ENCODE measurements at regions not wholly inside any gene's neighbourhood (a gene's known extent, or its start where the extent isn't known, plus 50 kb on each side); places are given as distances from the start of the nearest gene placed in this dataset.

DNA sequence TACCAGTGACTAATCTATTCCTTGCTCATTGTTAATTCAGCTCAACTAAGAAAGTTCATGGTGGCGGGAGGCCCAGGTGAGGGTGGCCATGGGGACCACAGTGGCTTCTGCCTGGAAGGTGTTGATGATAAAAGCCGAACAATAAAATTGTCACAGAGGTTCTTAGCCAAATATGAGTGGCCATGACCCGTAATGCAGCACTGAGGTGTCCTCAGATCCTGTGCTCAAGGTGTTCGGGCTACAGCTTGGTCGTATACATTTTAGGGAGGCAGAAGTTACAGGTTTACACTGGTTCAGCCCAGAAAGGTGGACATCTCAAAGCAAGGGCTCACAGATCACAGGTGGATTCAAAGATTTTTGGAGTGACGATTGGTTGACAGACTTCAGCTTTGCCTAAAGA, 98.5 kb upstream of the SNTG2 start:
- H3K36me3 ChIP-seq (ENCODE audit: control insufficient read depth, insufficient read depth, low read length) = no peaks in the 10 kb centered on the region
- no peak overlapping the region for H3K4me3 ChIP-seq (ENCODE audit: insufficient read depth, low read depth, low read length)
- H3K27ac ChIP-seq (ENCODE audit: insufficient read depth, low read depth, low read length, poor library complexity, severe bottlenecking) = no peak overlapping the region
- no peaks in the 10 kb centered on the region for H3K27me3 ChIP-seq (ENCODE audit: control insufficient read depth, insufficient read depth, low read length, poor library complexity, severe bottlenecking)
- no peaks in the 10 kb centered on the region for H3K4me1 ChIP-seq (ENCODE audit: control insufficient read depth, insufficient read depth, low read length)
- WGBS, 2 experiments = 93 to 94% methylated on average over 6 of the region's 6 CpGs
- H3K9me3 ChIP-seq (ENCODE audit: control insufficient read depth, low read length) = no peaks in the 10 kb centered on the region

DNA sequence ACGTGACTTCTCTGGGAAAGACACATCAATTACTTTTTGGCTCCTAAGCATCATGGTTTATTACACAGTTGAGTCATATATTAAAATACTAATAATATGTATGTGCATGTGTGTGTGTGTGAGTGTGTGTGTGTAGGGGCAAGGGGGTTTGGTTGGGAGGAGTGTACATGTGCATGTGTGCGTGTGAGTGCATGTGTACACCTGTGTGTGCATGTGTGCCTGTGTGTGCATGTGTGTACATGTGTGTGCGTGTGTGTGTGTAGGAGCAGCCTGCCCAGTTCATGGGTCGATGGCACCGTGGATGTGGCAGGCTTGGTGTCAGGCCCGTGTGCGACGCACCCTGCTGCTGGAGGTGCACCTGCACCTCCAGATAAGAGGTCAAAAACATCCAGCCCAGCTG, 99.0 kb upstream of the SNTG2 start:
- no peak overlapping the region for H3K27ac ChIP-seq (ENCODE audit: insufficient read depth, low read depth, low read length, poor library complexity, severe bottlenecking)
- no peaks in the 10 kb centered on the region for H3K9me3 ChIP-seq (ENCODE audit: control insufficient read depth, low read length)
- H3K27me3 ChIP-seq (ENCODE audit: control insufficient read depth, insufficient read depth, low read length, poor library complexity, severe bottlenecking) = no peaks in the 10 kb centered on the region
- no peaks in the 10 kb centered on the region for H3K4me1 ChIP-seq (ENCODE audit: control insufficient read depth, insufficient read depth, low read length)
- no peaks in the 10 kb centered on the region for H3K36me3 ChIP-seq (ENCODE audit: control insufficient read depth, insufficient read depth, low read length)
- WGBS, 2 experiments = 92% methylated on average over 8 of the region's 8 CpGs
- H3K4me3 ChIP-seq (ENCODE audit: insufficient read depth, low read depth, low read length) = no peak overlapping the region

DNA sequence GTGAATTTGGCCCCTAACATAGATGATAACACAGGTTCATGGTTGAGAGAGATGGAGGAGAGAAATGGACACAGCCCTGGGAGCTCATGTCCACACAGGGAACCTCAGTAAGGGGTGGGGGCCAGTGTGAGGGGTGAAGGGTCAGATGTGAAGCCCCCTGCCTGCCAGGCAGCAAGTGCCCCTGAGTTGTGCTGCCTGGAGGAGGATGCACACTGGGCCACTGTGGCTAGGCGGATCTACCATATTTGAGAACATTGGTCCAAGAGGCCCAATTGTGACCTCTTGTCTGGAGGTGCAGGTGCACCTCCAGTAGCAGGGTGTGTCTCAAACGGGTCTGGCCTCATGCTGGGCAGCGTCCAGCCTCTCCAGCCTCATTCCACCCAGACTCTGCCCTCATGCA, 99.6 kb upstream of the SNTG2 start:
- H3K36me3 ChIP-seq (ENCODE audit: control insufficient read depth, insufficient read depth, low read length) = no peaks in the 10 kb centered on the region
- H3K4me1 ChIP-seq (ENCODE audit: control insufficient read depth, insufficient read depth, low read length) = no peaks in the 10 kb centered on the region
- no peak overlapping the region for H3K27ac ChIP-seq (ENCODE audit: insufficient read depth, low read depth, low read length, poor library complexity, severe bottlenecking)
- WGBS, 2 experiments = 86 to 89% methylated on average over 3 of the region's 3 CpGs
- no peak overlapping the region for H3K4me3 ChIP-seq (ENCODE audit: insufficient read depth, low read depth, low read length)
- no peaks in the 10 kb centered on the region for H3K27me3 ChIP-seq (ENCODE audit: control insufficient read depth, insufficient read depth, low read length, poor library complexity, severe bottlenecking)
- no peaks in the 10 kb centered on the region for H3K9me3 ChIP-seq (ENCODE audit: control insufficient read depth, low read length)

DNA sequence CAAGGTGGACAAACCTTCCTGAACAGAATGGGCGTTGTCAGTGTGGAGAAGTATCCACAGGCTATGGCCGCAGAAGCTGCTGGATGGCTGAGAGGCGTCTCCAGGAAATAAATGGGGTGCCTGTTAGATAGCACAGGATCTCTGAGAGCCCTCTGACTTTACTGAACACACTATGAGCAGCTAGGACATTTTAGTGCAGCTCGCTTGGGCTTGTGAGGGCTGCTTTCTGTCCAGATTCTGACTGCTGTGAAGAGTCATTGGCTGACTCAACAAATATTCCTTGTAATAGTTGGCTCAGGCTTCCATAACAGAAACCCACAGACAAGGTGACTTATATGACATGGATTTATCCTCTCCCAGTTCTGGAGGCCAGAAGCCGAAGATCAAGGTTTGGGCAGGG, 100.2 kb upstream of the SNTG2 start:
- WGBS, 2 experiments = 75% methylated on average over 5 of the region's 5 CpGs
- Histone ChIP-seq H3K36me3 (ENCODE audit: control insufficient read depth, insufficient read depth, low read length) (no peaks in the 10 kb centered on the region), H3K27me3 (ENCODE audit: control insufficient read depth, insufficient read depth, low read length, poor library complexity, severe bottlenecking) (no peaks in the 10 kb centered on the region), H3K4me3 (ENCODE audit: insufficient read depth, low read depth, low read length) (no peak overlapping the region), H3K27ac (ENCODE audit: insufficient read depth, low read depth, low read length, poor library complexity, severe bottlenecking) (no peak overlapping the region), H3K4me1 (ENCODE audit: control insufficient read depth, insufficient read depth, low read length) (no peaks in the 10 kb centered on the region), H3K9me3 (ENCODE audit: control insufficient read depth, low read length) (no peaks in the 10 kb centered on the region)

DNA sequence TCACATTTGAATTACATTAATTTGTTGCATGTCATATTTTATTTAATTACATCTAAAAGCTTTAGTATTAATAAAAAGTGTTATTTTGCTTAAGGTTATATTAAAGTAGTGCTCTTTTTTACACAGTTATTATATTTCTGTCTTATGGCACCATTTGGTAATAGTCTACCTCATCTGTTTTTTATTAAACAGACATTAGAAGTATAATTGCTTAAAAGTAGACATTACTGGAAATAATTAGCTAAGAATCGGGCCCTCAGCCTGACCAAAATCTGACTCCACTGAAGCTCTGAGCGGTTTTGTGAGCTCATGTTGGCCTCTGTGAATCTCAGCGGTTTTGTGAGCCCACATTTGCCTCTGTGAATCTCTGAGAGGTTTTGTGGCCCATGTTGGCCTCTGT, 102.5 kb upstream of the SNTG2 start:
- no peaks in the 10 kb centered on the region for H3K36me3 ChIP-seq (ENCODE audit: control insufficient read depth, insufficient read depth, low read length)
- 91 to 95% methylated on average over 3 of the region's 3 CpGs for whole genome bisulfite sequencing, 2 experiments
- no peak overlapping the region for H3K27ac ChIP-seq (ENCODE audit: insufficient read depth, low read depth, low read length, poor library complexity, severe bottlenecking)
- no peak overlapping the region for H3K4me3 ChIP-seq (ENCODE audit: insufficient read depth, low read depth, low read length)
- no peaks in the 10 kb centered on the region for H3K4me1 ChIP-seq (ENCODE audit: control insufficient read depth, insufficient read depth, low read length)
- H3K27me3 ChIP-seq (ENCODE audit: control insufficient read depth, insufficient read depth, low read length, poor library complexity, severe bottlenecking) = no peaks in the 10 kb centered on the region
- no peaks in the 10 kb centered on the region for H3K9me3 ChIP-seq (ENCODE audit: control insufficient read depth, low read length)

DNA sequence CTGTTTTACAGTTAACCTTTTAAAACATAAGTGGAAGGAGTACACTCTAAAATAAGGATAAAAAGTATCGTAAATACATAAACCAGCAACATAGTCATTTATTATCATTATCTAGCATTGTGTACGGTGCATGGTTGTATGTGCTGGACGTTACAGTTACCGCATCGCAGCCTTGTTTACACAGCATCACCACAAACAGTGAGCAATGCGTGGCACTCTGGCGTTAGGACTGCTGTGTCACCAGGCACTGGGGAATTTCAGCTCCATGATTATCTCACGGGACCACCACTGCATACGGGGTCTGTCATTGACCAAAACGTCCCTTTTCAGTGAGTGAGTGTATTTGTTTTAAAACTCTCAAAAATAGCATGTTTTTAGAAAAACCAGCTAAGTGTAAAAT, 103.0 kb upstream of the SNTG2 start:
- no peaks in the 10 kb centered on the region for H3K4me1 ChIP-seq (ENCODE audit: control insufficient read depth, insufficient read depth, low read length)
- no peaks in the 10 kb centered on the region for H3K36me3 ChIP-seq (ENCODE audit: control insufficient read depth, insufficient read depth, low read length)
- 96% methylated on average over 10 of the region's 10 CpGs for WGBS, 2 experiments
- H3K27me3 ChIP-seq (ENCODE audit: control insufficient read depth, insufficient read depth, low read length, poor library complexity, severe bottlenecking) = no peaks in the 10 kb centered on the region
- H3K9me3 ChIP-seq (ENCODE audit: control insufficient read depth, low read length) = no peaks in the 10 kb centered on the region
- no peak overlapping the region for H3K27ac ChIP-seq (ENCODE audit: insufficient read depth, low read depth, low read length, poor library complexity, severe bottlenecking)
- H3K4me3 ChIP-seq (ENCODE audit: insufficient read depth, low read depth, low read length) = no peak overlapping the region

DNA sequence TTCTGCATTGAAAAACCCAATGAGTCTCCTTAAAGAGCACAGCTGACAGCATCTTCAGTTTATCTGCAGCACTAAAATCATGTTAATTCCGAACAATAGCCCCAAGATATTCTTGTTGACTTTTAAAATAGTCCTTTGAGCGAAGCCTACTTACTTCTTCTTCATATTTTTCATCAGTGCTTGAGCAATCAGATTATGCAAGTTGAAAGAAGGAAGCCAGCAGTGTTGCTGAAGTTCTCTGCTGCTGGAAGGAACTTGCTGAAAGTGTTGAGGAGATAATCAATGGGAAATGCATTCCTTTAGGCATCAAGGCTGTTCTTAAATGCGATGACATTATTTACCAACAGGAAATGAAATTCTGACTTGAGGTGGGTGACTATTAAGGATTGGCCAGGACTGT, 105.9 kb upstream of the SNTG2 start:
- Histone ChIP-seq H3K27ac (ENCODE audit: insufficient read depth, low read depth, low read length, poor library complexity, severe bottlenecking) (no peak overlapping the region), H3K36me3 (ENCODE audit: control insufficient read depth, insufficient read depth, low read length) (no peaks in the 10 kb centered on the region), H3K9me3 (ENCODE audit: control insufficient read depth, low read length) (no peaks in the 10 kb centered on the region), H3K27me3 (ENCODE audit: control insufficient read depth, insufficient read depth, low read length, poor library complexity, severe bottlenecking) (no peaks in the 10 kb centered on the region), H3K4me1 (ENCODE audit: control insufficient read depth, insufficient read depth, low read length) (no peaks in the 10 kb centered on the region), H3K4me3 (ENCODE audit: insufficient read depth, low read depth, low read length) (no peak overlapping the region)
- WGBS, 2 experiments = 91 to 94% methylated on average over 3 of the region's 3 CpGs

DNA sequence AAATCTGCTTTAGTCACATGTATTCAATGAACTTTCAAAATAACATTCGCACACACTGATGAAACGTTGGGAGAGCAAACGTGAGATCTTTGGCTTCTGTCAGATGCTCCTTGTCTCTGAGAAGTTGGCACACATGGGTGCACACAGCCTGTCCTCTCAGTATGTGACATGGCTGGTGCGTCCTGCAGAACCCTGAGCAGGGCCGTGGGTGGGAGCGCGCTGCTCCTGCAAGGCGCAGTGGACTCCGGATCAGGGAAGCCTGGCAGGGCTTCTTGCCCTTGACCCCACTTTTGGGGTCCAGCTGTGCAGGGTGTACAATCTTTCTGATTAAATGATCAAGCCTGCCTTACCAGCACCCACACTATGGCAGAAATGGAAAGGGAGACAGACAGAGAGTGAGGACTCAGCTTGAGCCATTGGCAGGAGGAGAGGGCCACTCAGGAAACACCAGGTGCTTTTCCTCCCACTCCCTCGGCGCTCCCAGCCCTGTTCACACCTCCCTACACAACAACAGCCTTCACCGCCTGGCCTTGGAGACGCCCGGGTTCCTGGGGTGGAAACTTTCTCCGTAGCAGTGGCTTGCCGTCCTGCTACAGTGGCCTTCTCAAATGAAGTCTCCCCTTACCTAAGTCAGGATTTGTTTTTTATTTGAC, 108.4 kb upstream of the SNTG2 start:
- H3K4me3 ChIP-seq (ENCODE audit: insufficient read depth, low read depth, low read length) = no peak overlapping the region
- no peak overlapping the region for H3K27ac ChIP-seq (ENCODE audit: insufficient read depth, low read depth, low read length, poor library complexity, severe bottlenecking)
- no peaks in the 10 kb centered on the region for H3K9me3 ChIP-seq (ENCODE audit: control insufficient read depth, low read length)
- H3K36me3 ChIP-seq (ENCODE audit: control insufficient read depth, insufficient read depth, low read length) = no peaks in the 10 kb centered on the region
- whole genome bisulfite sequencing, 2 experiments = 83 to 88% methylated on average over 16 of the region's 16 CpGs
- no peaks in the 10 kb centered on the region for H3K4me1 ChIP-seq (ENCODE audit: control insufficient read depth, insufficient read depth, low read length)
- H3K27me3 ChIP-seq (ENCODE audit: control insufficient read depth, insufficient read depth, low read length, poor library complexity, severe bottlenecking) = no peaks in the 10 kb centered on the region

DNA sequence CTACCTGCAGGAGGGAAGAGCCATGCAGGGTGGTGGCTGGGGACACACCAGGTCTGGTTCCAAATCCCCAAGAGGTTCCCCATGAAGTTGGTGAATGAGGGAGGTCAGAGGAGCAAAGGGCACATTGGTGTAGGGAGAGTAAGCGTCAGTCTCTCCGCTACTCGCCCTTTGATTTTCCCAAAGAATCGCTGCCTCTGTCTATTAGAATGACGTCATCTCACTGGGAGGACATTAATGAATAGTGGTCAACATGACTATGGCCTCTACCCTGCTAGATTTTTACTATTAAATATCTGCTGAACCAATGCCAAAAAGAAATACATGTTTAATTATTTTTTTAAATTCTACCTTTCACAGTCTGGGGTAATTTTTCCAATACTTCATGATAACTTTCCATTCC, 109.6 kb upstream of the SNTG2 start:
- H3K27ac ChIP-seq (ENCODE audit: insufficient read depth, low read depth, low read length, poor library complexity, severe bottlenecking) = no peak overlapping the region
- no peaks in the 10 kb centered on the region for H3K27me3 ChIP-seq (ENCODE audit: control insufficient read depth, insufficient read depth, low read length, poor library complexity, severe bottlenecking)
- H3K4me3 ChIP-seq (ENCODE audit: insufficient read depth, low read depth, low read length) = no peak overlapping the region
- H3K9me3 ChIP-seq (ENCODE audit: control insufficient read depth, low read length) = no peaks in the 10 kb centered on the region
- H3K36me3 ChIP-seq (ENCODE audit: control insufficient read depth, insufficient read depth, low read length) = no peaks in the 10 kb centered on the region
- 91 to 93% methylated on average over 5 of the region's 5 CpGs for WGBS, 2 experiments
- H3K4me1 ChIP-seq (ENCODE audit: control insufficient read depth, insufficient read depth, low read length) = no peaks in the 10 kb centered on the region

DNA sequence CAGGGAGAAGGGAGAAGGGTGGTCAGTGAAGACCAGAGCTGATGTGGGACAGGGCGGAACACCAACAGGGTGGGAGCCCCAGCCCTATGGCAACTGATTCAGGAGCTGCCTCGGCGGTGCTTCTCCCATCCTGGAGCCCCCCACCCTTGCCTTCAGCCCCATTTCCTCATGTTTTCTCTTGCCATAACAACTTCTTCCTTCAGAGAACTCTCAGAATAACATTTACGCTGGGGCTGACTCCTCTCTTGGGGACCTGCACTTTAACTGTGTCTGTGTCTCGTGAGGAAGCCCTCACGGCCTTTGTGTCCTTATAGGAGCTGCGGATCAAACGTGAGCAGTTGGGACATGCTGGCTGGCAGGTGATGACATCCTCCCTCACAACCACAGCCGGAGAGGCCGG, 116.4 kb upstream of the SNTG2 start:
- Histone ChIP-seq H3K27ac (ENCODE audit: insufficient read depth, low read depth, low read length, poor library complexity, severe bottlenecking) (no peak overlapping the region), H3K4me1 (ENCODE audit: control insufficient read depth, insufficient read depth, low read length) (no peaks in the 10 kb centered on the region), H3K9me3 (ENCODE audit: control insufficient read depth, low read length) (no peaks in the 10 kb centered on the region), H3K36me3 (ENCODE audit: control insufficient read depth, insufficient read depth, low read length) (no peaks in the 10 kb centered on the region), H3K27me3 (ENCODE audit: control insufficient read depth, insufficient read depth, low read length, poor library complexity, severe bottlenecking) (no peaks in the 10 kb centered on the region), H3K4me3 (ENCODE audit: insufficient read depth, low read depth, low read length) (no peak overlapping the region)
- WGBS, 2 experiments = 91 to 93% methylated on average over 10 of the region's 10 CpGs

DNA sequence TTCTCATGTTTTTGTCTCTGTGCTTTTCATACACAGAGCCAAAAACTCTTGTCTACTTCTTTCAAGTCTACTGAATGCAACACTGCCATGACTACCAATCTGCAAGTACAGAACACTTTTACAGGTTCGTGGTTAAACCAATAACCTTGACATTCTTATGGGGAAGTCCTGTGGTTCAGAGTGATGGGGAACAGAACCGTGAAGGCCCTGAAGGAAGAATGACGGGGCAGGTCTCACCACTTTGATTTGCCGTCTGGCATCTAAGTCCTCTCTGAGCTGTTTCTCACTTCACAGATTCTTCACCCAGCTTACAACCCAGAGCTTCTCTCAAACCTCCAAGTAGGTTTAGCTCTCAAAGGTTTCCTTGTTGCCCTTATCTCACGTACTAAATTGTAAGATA, 117.5 kb upstream of the SNTG2 start:
- WGBS, 2 experiments = 93 to 94% methylated on average over 4 to 5 of the region's 5 CpGs
- Histone ChIP-seq H3K9me3 (ENCODE audit: control insufficient read depth, low read length) (no peaks in the 10 kb centered on the region), H3K4me1 (ENCODE audit: control insufficient read depth, insufficient read depth, low read length) (no peaks in the 10 kb centered on the region), H3K27ac (ENCODE audit: insufficient read depth, low read depth, low read length, poor library complexity, severe bottlenecking) (no peak overlapping the region), H3K4me3 (ENCODE audit: insufficient read depth, low read depth, low read length) (no peak overlapping the region), H3K27me3 (ENCODE audit: control insufficient read depth, insufficient read depth, low read length, poor library complexity, severe bottlenecking) (no peaks in the 10 kb centered on the region), H3K36me3 (ENCODE audit: control insufficient read depth, insufficient read depth, low read length) (no peaks in the 10 kb centered on the region)
